ENCODE measurements at regions not wholly inside any gene's neighbourhood (a gene's known extent, or its start where the extent isn't known, plus 50 kb on each side); places are given as distances from the start of the nearest gene placed in this dataset.
"Not testable (repeated sequence)": the region's sequence is repeated elsewhere in the genome, so short reads cannot be mapped to it uniquely, and the experiment has no call there.

GRCh38 chr2:185643434-185643833, 95.2 kb upstream of the FSIP2 start:
- H3K27ac Mint-ChIP-seq = no peak overlapping the region
- POLR2A ChIA-PET = no interaction called here
- DNase-seq (no peak), ATAC-seq (ENCODE audit: low read depth) (no peak)
- H3K9me3 Mint-ChIP-seq = no peaks in the 10 kb centered on the region
- H3K36me3 Mint-ChIP-seq = no peaks in the 10 kb centered on the region
- no peaks in the 10 kb centered on the region for H3K4me1 Mint-ChIP-seq
- H3K4me3 Mint-ChIP-seq = no peak overlapping the region
- no peaks in the 10 kb centered on the region for H3K27me3 Mint-ChIP-seq

- Mint-ChIP-seq H3K36me3 (no peaks in the 10 kb centered on the region), H3K27me3 (no peaks in the 10 kb centered on the region), H3K27ac (no peak overlapping the region), H3K4me1 (no peaks in the 10 kb centered on the region), H3K4me3 (no peak overlapping the region), H3K9me3 (no peaks in the 10 kb centered on the region)
- POLR2A ChIA-PET = no interaction called here
- DNase-seq (no peak), ATAC-seq (ENCODE audit: low read depth) (no peak)
Observed at GRCh38 chr2:185644828-185645227, 93.8 kb upstream of the FSIP2 start.

GRCh38 chr2:185645529-185645928, 93.1 kb upstream of the FSIP2 start:
- no peaks in the 10 kb centered on the region for H3K27me3 Mint-ChIP-seq
- no peak overlapping the region for H3K4me3 Mint-ChIP-seq

GRCh38 chr2:185658750-185659149, 79.9 kb upstream of the FSIP2 start:
- Mint-ChIP-seq H3K9me3 (no peaks in the 10 kb centered on the region), H3K27me3 (no peaks in the 10 kb centered on the region), H3K27ac (no peak overlapping the region), H3K36me3 (no peaks in the 10 kb centered on the region), H3K4me3 (no peak overlapping the region), H3K4me1 (no peaks in the 10 kb centered on the region)
- no peak for DNase-seq
- ATAC-seq (ENCODE audit: low read depth) = no peak
- POLR2A ChIA-PET = no interaction called here

More at GRCh38 chr2:185645529-185645928, 93.1 kb upstream of the FSIP2 start:
- ATAC-seq (ENCODE audit: low read depth) = no peak
- Mint-ChIP-seq H3K9me3 (no peaks in the 10 kb centered on the region), H3K36me3 (no peaks in the 10 kb centered on the region), H3K27ac (no peak overlapping the region), H3K4me1 (no peaks in the 10 kb centered on the region)
- no peak for DNase-seq
- POLR2A ChIA-PET = no interaction called here

GRCh38 chr2:185663811-185664210, 74.8 kb upstream of the FSIP2 start:
- H3K4me3 Mint-ChIP-seq = no peak overlapping the region
- POLR2A ChIA-PET = no interaction called here
- ATAC-seq (ENCODE audit: low read depth) = no peak

GRCh38 chr2:185664384-185664783, 74.2 kb upstream of the FSIP2 start:
- peaks cover 2% of the 10 kb centered on the region for H3K4me1 Mint-ChIP-seq
- DNase-seq = no peak
- H3K36me3 Mint-ChIP-seq = no peaks in the 10 kb centered on the region
- no peak overlapping the region for H3K4me3 Mint-ChIP-seq
- H3K9me3 Mint-ChIP-seq = peaks cover 4% of the 10 kb centered on the region
- H3K27ac Mint-ChIP-seq = no peak overlapping the region
- ATAC-seq (ENCODE audit: low read depth) = no peak
- no peaks in the 10 kb centered on the region for H3K27me3 Mint-ChIP-seq
- POLR2A ChIA-PET = no interaction called here

More at GRCh38 chr2:185663811-185664210, 74.8 kb upstream of the FSIP2 start:
- Mint-ChIP-seq H3K9me3 (peaks cover 4% of the 10 kb centered on the region), H3K27ac (no peak overlapping the region), H3K4me1 (peaks cover 2% of the 10 kb centered on the region), H3K27me3 (no peaks in the 10 kb centered on the region), H3K36me3 (no peaks in the 10 kb centered on the region)
- DNase-seq = no peak

- Mint-ChIP-seq H3K27me3 (no peaks in the 10 kb centered on the region), H3K36me3 (no peaks in the 10 kb centered on the region), H3K27ac (no peak overlapping the region), H3K4me3 (no peak overlapping the region), H3K9me3 (peaks cover 4% of the 10 kb centered on the region), H3K4me1 (peaks cover 2% of the 10 kb centered on the region)
- POLR2A ChIA-PET = no interaction called here
- ATAC-seq (ENCODE audit: low read depth) (no peak), DNase-seq (no peak)
Observed at GRCh38 chr2:185665251-185665814, 73.3 kb upstream of the FSIP2 start.

- H3K27ac Mint-ChIP-seq = no peak overlapping the region
- no peak for DNase-seq
- peaks cover 4% of the 10 kb centered on the region for H3K9me3 Mint-ChIP-seq
- H3K27me3 Mint-ChIP-seq = no peaks in the 10 kb centered on the region
- H3K4me3 Mint-ChIP-seq = no peak overlapping the region
- H3K4me1 Mint-ChIP-seq = peaks cover 2% of the 10 kb centered on the region
- ATAC-seq (ENCODE audit: low read depth) = no peak
- no peaks in the 10 kb centered on the region for H3K36me3 Mint-ChIP-seq
- POLR2A ChIA-PET = no interaction called here
Observed at GRCh38 chr2:185667452-185667851, 71.2 kb upstream of the FSIP2 start.

GRCh38 chr2:185668710-185669109, 69.9 kb upstream of the FSIP2 start:
- POLR2A ChIA-PET = no interaction called here
- Mint-ChIP-seq H3K9me3 (peaks cover 4% of the 10 kb centered on the region), H3K27ac (no peak overlapping the region), H3K4me3 (no peak overlapping the region), H3K27me3 (no peaks in the 10 kb centered on the region), H3K4me1 (peaks cover 2% of the 10 kb centered on the region), H3K36me3 (no peaks in the 10 kb centered on the region)
- no peak for DNase-seq
- ATAC-seq (ENCODE audit: low read depth) = no peak

- POLR2A ChIA-PET = no interaction called here
- ATAC-seq (ENCODE audit: low read depth) = no peak
- no peaks in the 10 kb centered on the region for H3K36me3 Mint-ChIP-seq
- H3K4me1 Mint-ChIP-seq = no peaks in the 10 kb centered on the region
- no peak overlapping the region for H3K4me3 Mint-ChIP-seq
- no peak for DNase-seq
- H3K9me3 Mint-ChIP-seq = no peaks in the 10 kb centered on the region
- no peak overlapping the region for H3K27ac Mint-ChIP-seq
- H3K27me3 Mint-ChIP-seq = no peaks in the 10 kb centered on the region
Observed at GRCh38 chr2:185674232-185674631, 64.4 kb upstream of the FSIP2 start.

GRCh38 chr2:185676316-185676715, 62.3 kb upstream of the FSIP2 start:
- no peaks in the 10 kb centered on the region for H3K27me3 Mint-ChIP-seq
- no peaks in the 10 kb centered on the region for H3K36me3 Mint-ChIP-seq
- no peak overlapping the region for H3K27ac Mint-ChIP-seq
- DNase-seq (no peak), ATAC-seq (ENCODE audit: low read depth) (no peak)
- POLR2A ChIA-PET = no interaction called here
- no peaks in the 10 kb centered on the region for H3K4me1 Mint-ChIP-seq
- no peak overlapping the region for H3K4me3 Mint-ChIP-seq
- H3K9me3 Mint-ChIP-seq = no peaks in the 10 kb centered on the region

- H3K4me1 Mint-ChIP-seq; H3K4me3 Mint-ChIP-seq; POLR2A ChIA-PET; H3K36me3 Mint-ChIP-seq; H3K27me3 Mint-ChIP-seq; H3K27ac Mint-ChIP-seq; H3K9me3 Mint-ChIP-seq; DNase-seq; ATAC-seq (ENCODE audit: low read depth): not testable (repeated sequence)
Observed at GRCh38 chr2:185687001-185687400, 51.6 kb upstream of the FSIP2 start.

- POLR2A ChIA-PET = no interaction called here
- Mint-ChIP-seq H3K27ac (no peak overlapping the region), H3K4me1 (no peaks in the 10 kb centered on the region), H3K9me3 (peaks cover 9% of the 10 kb centered on the region), H3K4me3 (no peak overlapping the region), H3K36me3 (no peaks in the 10 kb centered on the region), H3K27me3 (no peaks in the 10 kb centered on the region)
- no peak for ATAC-seq (ENCODE audit: low read depth)
- no peak for DNase-seq
Observed at GRCh38 chr2:185687967-185688366, 50.6 kb upstream of the FSIP2 start.

Measured in activated naive CD8-positive, alpha-beta T cell treated with anti-CD3 and anti-CD28 coated beads, Interleukin-2, amount 10 ng/mL, durations not matched to agents 7 days and 5 days (primary cell).